Liver (tissue), 3 donors: ENCODE measurements at regions not wholly inside any gene's neighbourhood (a gene's known extent, or its start where the extent isn't known, plus 50 kb on each side); places are given as distances from the start of the nearest gene placed in this dataset.

Source experiments
- HNF4A ChIP-seq, 2 donors: conservative IDR thresholded peaks; 2 replicates each; pipeline ENCODE4 v1.6.1; 2016; ENCODE audit warnings: antibody characterized with exemption in 2 of 2, mild to moderate bottlenecking in 2 of 2
- RAD21 ChIP-seq, 2 donors: IDR thresholded peaks; 2 replicates each; pipeline ENCODE4 v1.6.1; 2016; ENCODE audit warnings: antibody characterized with exemption in 2 of 2, mild to moderate bottlenecking in 2 of 2
- RXRA ChIP-seq, 2 donors: IDR thresholded peaks; 2 replicates each; pipeline ENCODE4 v1.6.1; 2017 to 2018; ENCODE audit warnings: antibody characterized with exemption in 2 of 2, mild to moderate bottlenecking in 1 of 2
- TAF1 ChIP-seq: conservative IDR thresholded peaks from 2 replicates; pipeline ENCODE4 v1.6.1; 2016; ENCODE audit warnings: antibody characterized with exemption, mild to moderate bottlenecking
- TF ChIP-seq, protein P1 (sequence below): IDR thresholded peaks from 2 replicates; pipeline ENCODE4 v1.6.1; 2016; ENCODE audit warnings: antibody characterized with exemption, mild to moderate bottlenecking
- TF ChIP-seq, protein P2 (sequence below): fragments of 150-350 bp; IDR thresholded peaks from 2 replicates; pipeline ENCODE4 v1.5.1; 2017; ENCODE audit warnings: improper control_type of control experiment, low read depth, low read length; ENCODE audit not compliant: missing input control
- TF ChIP-seq, protein P3 (sequence below): IDR thresholded peaks from 2 replicates; pipeline ENCODE4 v1.6.1; 2016; ENCODE audit warnings: antibody characterized with exemption
- donor health status: healthy.
- donor health status: healthy.

DNA sequence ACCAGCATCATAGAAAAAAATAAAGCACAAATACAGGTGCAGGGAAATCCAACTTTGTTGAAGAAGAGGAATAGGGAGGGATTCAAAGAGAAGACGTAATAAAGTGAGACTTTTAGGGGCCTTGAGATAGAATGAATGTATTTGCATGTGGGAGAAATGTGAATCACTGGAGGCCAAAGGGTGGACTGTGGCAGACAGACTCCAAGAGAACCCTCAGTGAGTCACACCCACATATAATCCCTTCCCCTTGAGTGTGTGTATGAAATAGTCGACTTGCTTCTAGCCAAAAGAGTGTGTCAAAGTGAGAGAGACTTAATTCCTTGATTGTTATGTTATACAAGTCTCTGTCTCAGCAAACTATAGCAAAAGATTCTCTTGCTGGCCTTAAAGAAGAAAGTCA is 101.3 kb upstream of the GHITM start:
- TF ChIP-seq HNF4A (conservative IDR thresholded peaks at IDR 0.05) (no peak), RAD21 (IDR thresholded peaks at IDR 0.05) (no peak), RXRA (IDR thresholded peaks at IDR 0.05) (no peak), TAF1 (no peak)
- TF ChIP-seq, protein P1, sequence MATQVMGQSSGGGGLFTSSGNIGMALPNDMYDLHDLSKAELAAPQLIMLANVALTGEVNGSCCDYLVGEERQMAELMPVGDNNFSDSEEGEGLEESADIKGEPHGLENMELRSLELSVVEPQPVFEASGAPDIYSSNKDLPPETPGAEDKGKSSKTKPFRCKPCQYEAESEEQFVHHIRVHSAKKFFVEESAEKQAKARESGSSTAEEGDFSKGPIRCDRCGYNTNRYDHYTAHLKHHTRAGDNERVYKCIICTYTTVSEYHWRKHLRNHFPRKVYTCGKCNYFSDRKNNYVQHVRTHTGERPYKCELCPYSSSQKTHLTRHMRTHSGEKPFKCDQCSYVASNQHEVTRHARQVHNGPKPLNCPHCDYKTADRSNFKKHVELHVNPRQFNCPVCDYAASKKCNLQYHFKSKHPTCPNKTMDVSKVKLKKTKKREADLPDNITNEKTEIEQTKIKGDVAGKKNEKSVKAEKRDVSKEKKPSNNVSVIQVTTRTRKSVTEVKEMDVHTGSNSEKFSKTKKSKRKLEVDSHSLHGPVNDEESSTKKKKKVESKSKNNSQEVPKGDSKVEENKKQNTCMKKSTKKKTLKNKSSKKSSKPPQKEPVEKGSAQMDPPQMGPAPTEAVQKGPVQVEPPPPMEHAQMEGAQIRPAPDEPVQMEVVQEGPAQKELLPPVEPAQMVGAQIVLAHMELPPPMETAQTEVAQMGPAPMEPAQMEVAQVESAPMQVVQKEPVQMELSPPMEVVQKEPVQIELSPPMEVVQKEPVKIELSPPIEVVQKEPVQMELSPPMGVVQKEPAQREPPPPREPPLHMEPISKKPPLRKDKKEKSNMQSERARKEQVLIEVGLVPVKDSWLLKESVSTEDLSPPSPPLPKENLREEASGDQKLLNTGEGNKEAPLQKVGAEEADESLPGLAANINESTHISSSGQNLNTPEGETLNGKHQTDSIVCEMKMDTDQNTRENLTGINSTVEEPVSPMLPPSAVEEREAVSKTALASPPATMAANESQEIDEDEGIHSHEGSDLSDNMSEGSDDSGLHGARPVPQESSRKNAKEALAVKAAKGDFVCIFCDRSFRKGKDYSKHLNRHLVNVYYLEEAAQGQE: no peak
- TF ChIP-seq, protein P2, sequence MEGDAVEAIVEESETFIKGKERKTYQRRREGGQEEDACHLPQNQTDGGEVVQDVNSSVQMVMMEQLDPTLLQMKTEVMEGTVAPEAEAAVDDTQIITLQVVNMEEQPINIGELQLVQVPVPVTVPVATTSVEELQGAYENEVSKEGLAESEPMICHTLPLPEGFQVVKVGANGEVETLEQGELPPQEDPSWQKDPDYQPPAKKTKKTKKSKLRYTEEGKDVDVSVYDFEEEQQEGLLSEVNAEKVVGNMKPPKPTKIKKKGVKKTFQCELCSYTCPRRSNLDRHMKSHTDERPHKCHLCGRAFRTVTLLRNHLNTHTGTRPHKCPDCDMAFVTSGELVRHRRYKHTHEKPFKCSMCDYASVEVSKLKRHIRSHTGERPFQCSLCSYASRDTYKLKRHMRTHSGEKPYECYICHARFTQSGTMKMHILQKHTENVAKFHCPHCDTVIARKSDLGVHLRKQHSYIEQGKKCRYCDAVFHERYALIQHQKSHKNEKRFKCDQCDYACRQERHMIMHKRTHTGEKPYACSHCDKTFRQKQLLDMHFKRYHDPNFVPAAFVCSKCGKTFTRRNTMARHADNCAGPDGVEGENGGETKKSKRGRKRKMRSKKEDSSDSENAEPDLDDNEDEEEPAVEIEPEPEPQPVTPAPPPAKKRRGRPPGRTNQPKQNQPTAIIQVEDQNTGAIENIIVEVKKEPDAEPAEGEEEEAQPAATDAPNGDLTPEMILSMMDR: no peak
- TF ChIP-seq, protein P3, sequence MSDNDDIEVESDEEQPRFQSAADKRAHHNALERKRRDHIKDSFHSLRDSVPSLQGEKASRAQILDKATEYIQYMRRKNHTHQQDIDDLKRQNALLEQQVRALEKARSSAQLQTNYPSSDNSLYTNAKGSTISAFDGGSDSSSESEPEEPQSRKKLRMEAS: no peak
